Stimulated activated naive CD8-positive, alpha-beta T cell treated with anti-CD3 and anti-CD28 coated beads, Interleukin-15, Interleukin-2, amounts not matched to agents 100 ng/mL and 50 ng/mL, for 24 hours (primary cell): ENCODE measurements at regions not wholly inside any gene's neighbourhood (a gene's known extent, or its start where the extent isn't known, plus 50 kb on each side); places are given as distances from the start of the nearest gene placed in this dataset.

Source experiments
- H3K27ac Mint-ChIP-seq: one replicate; pipeline ENCODE4 v1.8.0; 2021; ENCODE audit warnings: mild to moderate bottlenecking, mixed read lengths
- H3K27me3 Mint-ChIP-seq: one replicate; pipeline ENCODE4 v1.8.0; 2021; ENCODE audit warnings: mixed read lengths
- H3K36me3 Mint-ChIP-seq: one replicate; pipeline ENCODE4 v1.8.0; 2021; ENCODE audit warnings: low read depth, mixed read lengths
- H3K4me1 Mint-ChIP-seq: one replicate; pipeline ENCODE4 v1.8.0; 2021; ENCODE audit warnings: low read depth, mixed read lengths
- H3K4me3 Mint-ChIP-seq: one replicate; pipeline ENCODE4 v1.8.0; 2021; ENCODE audit warnings: mild to moderate bottlenecking, mixed read lengths
- H3K9me3 Mint-ChIP-seq: one replicate; pipeline ENCODE4 v1.8.0; 2021; ENCODE audit warnings: mixed read lengths

- Mint-ChIP-seq H3K4me1 (no peaks in the 10 kb centered on the region), H3K27me3 (no peaks in the 10 kb centered on the region), H3K36me3 (no peaks in the 10 kb centered on the region), H3K9me3 (no peaks in the 10 kb centered on the region), H3K27ac (no peak overlapping the region), H3K4me3 (no peak overlapping the region)
These were observed 54.2 kb upstream of the ANKRD1 start for GRCh38 chr10:90975096-90975495.

- no peaks in the 10 kb centered on the region for H3K27me3 Mint-ChIP-seq
These were observed 56.4 kb upstream of the ANKRD1 start for GRCh38 chr10:90977162-90977854.

GRCh38 chr10:90977855-90978486 lies 57.1 kb upstream of the ANKRD1 start:
- Mint-ChIP-seq H3K4me3 (no peak overlapping the region), H3K4me1 (no peaks in the 10 kb centered on the region), H3K27me3 (no peaks in the 10 kb centered on the region), H3K27ac (peak overlapping the region; percentile 63), H3K9me3 (no peaks in the 10 kb centered on the region), H3K36me3 (no peaks in the 10 kb centered on the region)

More at GRCh38 chr10:90977162-90977854, 56.4 kb upstream of the ANKRD1 start:
- Mint-ChIP-seq H3K9me3 (no peaks in the 10 kb centered on the region), H3K4me3 (no peak overlapping the region), H3K4me1 (no peaks in the 10 kb centered on the region), H3K36me3 (no peaks in the 10 kb centered on the region), H3K27ac (peak overlapping the region; percentile 78)

- Mint-ChIP-seq H3K27me3 (no peaks in the 10 kb centered on the region), H3K9me3 (no peaks in the 10 kb centered on the region), H3K4me1 (peaks cover 4% of the 10 kb centered on the region), H3K4me3 (no peak overlapping the region), H3K36me3 (no peaks in the 10 kb centered on the region), H3K27ac (no peak overlapping the region)
These were observed 61.6 kb upstream of the ANKRD1 start for GRCh38 chr10:90982406-90983008.

- no peak overlapping the region for H3K4me3 Mint-ChIP-seq
- no peaks in the 10 kb centered on the region for H3K36me3 Mint-ChIP-seq
- H3K27me3 Mint-ChIP-seq: no peaks in the 10 kb centered on the region
- H3K27ac Mint-ChIP-seq: no peak overlapping the region
- peaks cover 4% of the 10 kb centered on the region for H3K4me1 Mint-ChIP-seq
- H3K9me3 Mint-ChIP-seq: no peaks in the 10 kb centered on the region
These were observed 63.1 kb upstream of the ANKRD1 start for GRCh38 chr10:90983914-90984549.

GRCh38 chr10:90984898-90985297 lies 64.0 kb upstream of the ANKRD1 start:
- no peak overlapping the region for H3K4me3 Mint-ChIP-seq
- no peaks in the 10 kb centered on the region for H3K27me3 Mint-ChIP-seq
- H3K4me1 Mint-ChIP-seq: peaks cover 4% of the 10 kb centered on the region
- H3K9me3 Mint-ChIP-seq: no peaks in the 10 kb centered on the region
- no peak overlapping the region for H3K27ac Mint-ChIP-seq
- no peaks in the 10 kb centered on the region for H3K36me3 Mint-ChIP-seq

GRCh38 chr10:90985321-90985933 lies 64.5 kb upstream of the ANKRD1 start:
- Mint-ChIP-seq H3K4me1 (peaks cover 4% of the 10 kb centered on the region), H3K27me3 (no peaks in the 10 kb centered on the region), H3K9me3 (no peaks in the 10 kb centered on the region), H3K4me3 (no peak overlapping the region), H3K27ac (no peak overlapping the region), H3K36me3 (no peaks in the 10 kb centered on the region)

GRCh38 chr10:90986136-90986760 lies 65.4 kb upstream of the ANKRD1 start:
- H3K4me3 Mint-ChIP-seq: no peak overlapping the region

GRCh38 chr10:90986870-90987269 lies 66.0 kb upstream of the ANKRD1 start:
- no peaks in the 10 kb centered on the region for H3K36me3 Mint-ChIP-seq

More at GRCh38 chr10:90986136-90986760, 65.4 kb upstream of the ANKRD1 start:
- Mint-ChIP-seq H3K4me1 (peaks cover 4% of the 10 kb centered on the region), H3K27ac (no peak overlapping the region), H3K9me3 (no peaks in the 10 kb centered on the region), H3K27me3 (no peaks in the 10 kb centered on the region), H3K36me3 (no peaks in the 10 kb centered on the region)

GRCh38 chr10:90987383-90987782 lies 66.5 kb upstream of the ANKRD1 start:
- no peaks in the 10 kb centered on the region for H3K27me3 Mint-ChIP-seq
- H3K4me3 Mint-ChIP-seq: no peak overlapping the region
- H3K27ac Mint-ChIP-seq: no peak overlapping the region
- H3K9me3 Mint-ChIP-seq: no peaks in the 10 kb centered on the region
- no peaks in the 10 kb centered on the region for H3K36me3 Mint-ChIP-seq
- H3K4me1 Mint-ChIP-seq: peaks cover 4% of the 10 kb centered on the region

More at GRCh38 chr10:90986870-90987269, 66.0 kb upstream of the ANKRD1 start:
- Mint-ChIP-seq H3K9me3 (no peaks in the 10 kb centered on the region), H3K4me3 (no peak overlapping the region), H3K4me1 (peaks cover 4% of the 10 kb centered on the region), H3K27ac (no peak overlapping the region), H3K27me3 (no peaks in the 10 kb centered on the region)

GRCh38 chr10:90988024-90988423 lies 67.1 kb upstream of the ANKRD1 start:
- Mint-ChIP-seq H3K27ac (no peak overlapping the region), H3K27me3 (no peaks in the 10 kb centered on the region)

GRCh38 chr10:90988802-90989201 lies 67.9 kb upstream of the ANKRD1 start:
- Mint-ChIP-seq H3K36me3 (no peaks in the 10 kb centered on the region), H3K4me3 (no peak overlapping the region), H3K9me3 (no peaks in the 10 kb centered on the region), H3K27ac (no peak overlapping the region), H3K27me3 (no peaks in the 10 kb centered on the region), H3K4me1 (peaks cover 10% of the 10 kb centered on the region)

More at GRCh38 chr10:90988024-90988423, 67.1 kb upstream of the ANKRD1 start:
- Mint-ChIP-seq H3K4me1 (peaks cover 5% of the 10 kb centered on the region), H3K4me3 (no peak overlapping the region), H3K9me3 (no peaks in the 10 kb centered on the region), H3K36me3 (no peaks in the 10 kb centered on the region)

- Mint-ChIP-seq H3K27me3 (no peaks in the 10 kb centered on the region), H3K27ac (no peak overlapping the region), H3K9me3 (no peaks in the 10 kb centered on the region), H3K4me3 (no peak overlapping the region), H3K36me3 (no peaks in the 10 kb centered on the region), H3K4me1 (peaks cover 14% of the 10 kb centered on the region)
These were observed 68.5 kb upstream of the ANKRD1 start for GRCh38 chr10:90989378-90989777.

GRCh38 chr10:90992462-90992861 lies 71.6 kb upstream of the ANKRD1 start:
- Mint-ChIP-seq H3K4me1 (peaks cover 15% of the 10 kb centered on the region), H3K27ac (no peak overlapping the region), H3K9me3 (no peaks in the 10 kb centered on the region), H3K4me3 (no peak overlapping the region), H3K27me3 (no peaks in the 10 kb centered on the region), H3K36me3 (no peaks in the 10 kb centered on the region)
